Amygdala (tissue), 56 donors: ENCODE measurements at regions not wholly inside any gene's neighbourhood (a gene's known extent, or its start where the extent isn't known, plus 50 kb on each side); places are given as distances from the start of the nearest gene placed in this dataset.

Experiments used
- DNase-seq, 56 donors: peaks; one replicate each; lab custom pipeline; 2025; lab: John Stamatoyannopoulos, UW

- peak in 12 of 56 donors; percentile 16 to 73 (median 38) for DNase-seq
Observed at GRCh38 chr12:126741536-126742240, 1525.3 kb upstream of the TMEM132C start.

DNA sequence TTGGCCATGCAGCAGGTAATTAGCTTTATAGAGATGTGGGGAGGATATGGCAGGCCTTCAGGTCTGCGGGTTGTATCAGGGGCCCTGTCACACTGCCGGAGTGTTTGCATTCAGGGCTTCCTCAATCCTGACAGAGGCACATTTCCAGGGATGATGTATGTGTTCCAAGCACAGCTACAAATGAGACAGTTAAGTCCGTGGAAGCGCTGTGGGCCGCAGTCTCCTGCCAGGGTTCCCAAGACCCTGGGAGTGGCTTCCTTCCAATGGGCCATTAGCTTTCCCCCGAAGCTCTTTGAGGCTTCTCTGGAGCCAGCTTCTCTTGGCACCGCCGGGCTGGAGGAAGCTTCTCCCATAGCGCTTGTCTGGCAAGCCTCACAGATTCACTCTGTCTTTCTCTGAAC is 1524.7 kb upstream of the TMEM132C start:
- peak in 47 of 56 donors; percentile 4 to 82 (median 37) for DNase-seq

DNA sequence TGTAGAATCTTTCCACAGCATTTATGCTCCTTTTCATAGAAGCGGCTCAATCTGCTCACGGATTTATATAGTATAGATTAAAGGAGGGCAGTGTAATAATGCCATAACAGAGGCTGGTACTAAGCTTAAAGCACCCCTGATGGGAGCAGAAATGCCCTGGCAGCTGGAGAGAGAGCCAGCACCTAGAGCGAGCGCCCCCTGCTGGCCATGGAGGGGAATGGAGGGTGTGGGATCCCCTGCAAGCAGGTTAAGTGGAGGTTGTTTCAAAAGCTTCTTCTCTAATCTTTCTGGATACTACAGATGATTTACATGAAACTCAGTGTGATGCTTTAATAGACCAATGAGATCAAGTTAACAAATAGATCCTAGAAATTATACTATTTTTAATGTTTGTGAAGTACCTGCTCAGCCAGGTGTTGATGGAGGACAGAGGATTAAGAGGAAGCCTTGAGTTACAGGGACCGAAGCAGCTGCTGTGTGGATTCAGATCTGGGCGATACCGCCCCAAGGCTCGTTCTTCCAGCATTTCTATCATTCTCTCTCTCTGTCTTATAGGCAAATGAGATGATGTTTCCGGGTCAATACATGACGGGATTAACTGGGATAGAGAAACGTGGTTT is 1519.3 kb upstream of the TMEM132C start:
- DNase-seq, result peak in 27 of 56 donors; percentile 1 to 64 (median 11)

- DNase-seq, result no peak
Observed at GRCh38 chr12:126752021-126752420, 1514.9 kb upstream of the TMEM132C start.

- no peak for DNase-seq
Observed at GRCh38 chr12:126757326-126757725, 1509.6 kb upstream of the TMEM132C start.

- DNase-seq, result no peak
Observed at GRCh38 chr12:126760092-126760491, 1506.9 kb upstream of the TMEM132C start.

DNA sequence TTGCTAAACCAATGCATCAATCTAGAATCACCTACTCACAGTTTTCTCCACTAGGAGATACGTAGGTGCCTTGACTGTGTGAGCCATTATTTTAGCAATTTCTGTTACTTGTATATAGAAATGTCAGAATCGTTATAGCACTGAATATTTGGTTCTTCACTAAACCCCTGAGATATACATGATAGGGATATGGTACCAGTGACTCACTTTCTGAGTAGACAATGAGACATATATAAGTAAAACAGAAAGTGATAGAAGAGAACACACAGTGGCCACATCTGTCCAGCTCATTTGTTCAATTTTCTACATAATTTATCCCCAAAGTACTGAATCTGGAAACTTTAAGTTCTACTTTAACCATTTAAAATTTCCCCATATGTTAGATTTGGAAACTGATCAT is 1505.5 kb upstream of the TMEM132C start:
- DNase-seq, result no peak

GRCh38 chr12:126762150-126762549 is 1504.8 kb upstream of the TMEM132C start:
- DNase-seq, result no peak

GRCh38 chr12:126763359-126763758 is 1503.6 kb upstream of the TMEM132C start:
- no peak for DNase-seq

DNA sequence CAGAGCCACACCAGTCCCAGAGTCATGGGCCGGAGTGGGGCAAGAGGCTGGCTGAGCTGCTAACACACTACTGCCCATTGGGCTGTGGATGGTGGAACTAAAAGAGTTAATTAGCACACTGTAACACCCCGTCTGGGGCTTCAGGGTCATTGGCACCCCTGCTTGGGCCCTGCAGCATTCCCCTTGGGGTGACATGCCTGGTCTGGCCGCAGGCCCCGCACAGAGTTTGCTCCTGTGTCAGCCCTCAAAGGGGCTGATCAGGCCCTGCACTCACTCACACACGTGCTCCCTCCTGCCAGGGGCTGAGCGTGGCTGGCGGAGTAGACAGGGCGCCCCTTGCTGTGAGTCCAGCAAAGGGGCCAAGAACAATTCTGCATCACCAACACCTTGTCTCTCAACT is 1499.6 kb upstream of the TMEM132C start:
- DNase-seq, result no peak

DNA sequence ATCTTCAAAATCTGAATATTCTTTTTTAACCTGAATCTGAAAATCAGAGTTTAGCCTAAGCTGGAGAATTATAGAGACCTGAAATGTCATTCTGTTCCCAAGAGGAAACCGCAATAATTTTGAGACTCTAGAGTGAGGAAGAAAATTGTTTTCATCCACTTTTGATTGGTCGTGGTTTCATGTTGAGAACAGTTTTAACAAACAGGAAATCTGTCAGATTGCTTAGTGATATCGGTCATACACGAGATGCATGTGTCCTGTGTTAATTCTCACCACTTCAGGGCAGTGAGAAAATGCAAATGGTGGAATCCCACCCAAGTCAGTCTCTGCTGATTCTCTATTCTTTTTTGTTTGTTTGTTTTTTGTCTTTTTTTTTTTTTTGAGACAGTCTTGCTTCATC is 1498.5 kb upstream of the TMEM132C start:
- no peak for DNase-seq

DNA sequence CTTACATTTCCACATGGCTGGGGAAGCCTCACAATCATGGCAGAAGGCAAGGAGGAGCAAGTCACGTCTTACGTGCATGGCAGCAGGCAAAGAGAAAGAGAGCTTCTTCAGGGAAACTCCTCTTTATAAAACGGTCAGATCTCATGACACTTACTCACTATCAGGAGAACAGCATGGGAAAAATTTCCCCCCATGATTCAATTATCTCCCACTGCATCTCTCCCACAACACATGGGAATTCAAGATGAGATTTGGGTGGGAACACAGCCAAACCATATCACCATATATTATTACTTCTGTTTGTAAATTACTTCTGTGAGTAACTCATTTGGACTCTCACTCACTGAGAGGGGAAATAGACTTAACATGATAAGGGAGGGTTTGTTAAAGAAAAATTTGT is 1496.8 kb upstream of the TMEM132C start:
- DNase-seq, result no peak

DNA sequence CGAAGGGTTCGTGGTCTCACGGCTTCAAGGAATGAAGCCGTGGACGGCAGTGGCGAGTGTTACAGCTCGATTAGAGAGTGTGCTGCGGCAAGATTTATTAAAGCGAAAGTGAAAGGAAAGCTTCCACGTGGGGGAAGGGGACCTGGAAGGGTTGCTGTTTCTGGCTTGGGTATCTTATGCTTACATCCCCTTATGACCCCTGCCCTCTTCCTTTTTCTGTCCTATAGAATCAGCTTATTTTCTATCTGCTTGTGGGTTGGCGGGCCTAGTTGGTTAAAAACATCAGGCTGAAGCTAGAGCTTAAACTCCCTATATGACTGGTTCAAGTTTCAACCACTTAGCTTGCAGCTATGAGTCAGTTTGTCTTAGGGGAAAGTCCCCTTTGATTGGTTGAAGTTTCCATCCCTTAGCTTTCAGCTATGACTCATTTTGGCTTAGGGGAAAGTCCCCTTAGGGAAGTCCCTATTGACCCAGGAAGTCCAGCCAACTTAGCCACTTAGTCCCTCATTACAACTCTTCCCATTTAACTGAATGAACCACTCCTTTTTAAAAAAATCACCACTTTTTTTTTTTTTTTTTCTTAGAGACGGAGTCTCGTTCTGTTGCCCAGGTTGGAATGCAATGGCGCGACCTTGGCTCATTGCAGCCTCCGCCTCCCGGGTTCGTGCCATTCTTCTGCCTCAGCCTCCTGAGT is 1494.7 kb upstream of the TMEM132C start:
- DNase-seq, result no peak

GRCh38 chr12:126773012-126773411 is 1494.0 kb upstream of the TMEM132C start:
- no peak for DNase-seq

DNA sequence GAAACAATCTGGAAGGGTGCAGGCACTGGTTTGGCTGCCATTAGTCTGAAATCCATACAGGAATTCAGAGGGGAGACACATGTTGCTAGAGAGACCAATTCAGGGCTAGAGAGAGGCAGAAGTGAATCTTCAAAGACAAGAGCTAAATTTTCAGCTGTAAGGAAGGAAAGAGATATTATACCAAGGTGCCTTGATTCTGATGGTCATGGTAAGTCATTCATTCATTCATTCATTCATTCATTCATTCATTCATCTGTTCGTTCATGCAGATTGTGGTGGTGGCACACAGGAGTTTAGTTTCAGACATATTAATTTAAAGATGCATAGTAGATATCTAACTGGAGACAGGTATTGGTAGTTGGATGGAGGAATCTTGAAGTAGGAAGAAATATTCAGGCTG is 1493.5 kb upstream of the TMEM132C start:
- no peak for DNase-seq

DNA sequence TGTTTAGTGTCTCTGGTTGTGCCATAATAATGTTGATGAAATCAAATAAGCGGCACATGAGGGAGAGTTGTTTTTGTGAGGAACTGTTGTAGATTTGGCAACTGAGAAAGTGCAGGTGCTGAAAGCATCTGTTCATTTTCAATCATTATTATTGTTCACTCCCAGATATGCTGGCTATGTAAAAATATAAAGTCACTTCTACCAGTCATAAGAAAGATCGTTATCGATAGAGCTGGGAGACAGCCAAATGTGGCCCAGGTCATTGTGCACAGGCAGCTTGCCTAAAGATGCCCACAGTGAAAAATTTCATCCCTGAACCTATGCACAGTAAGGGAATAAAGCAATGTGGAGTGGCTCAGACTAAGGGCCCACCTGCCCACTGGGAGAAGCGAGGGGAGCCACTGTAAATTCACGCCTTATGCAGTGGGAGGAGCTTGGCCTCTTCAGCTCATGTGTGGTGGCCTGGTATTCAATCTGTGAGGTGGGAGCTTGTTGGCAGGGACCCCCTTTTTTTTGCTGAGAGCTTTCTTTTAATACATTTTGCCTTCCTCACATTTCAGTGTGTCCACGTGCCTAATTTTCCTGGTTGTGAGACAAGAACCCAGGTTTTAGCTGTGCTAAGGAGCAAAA is 1490.8 kb upstream of the TMEM132C start:
- no peak for DNase-seq

GRCh38 chr12:126780343-126780742 is 1486.6 kb upstream of the TMEM132C start:
- DNase-seq, result no peak

- no peak for DNase-seq
Observed at GRCh38 chr12:126781593-126781992, 1485.4 kb upstream of the TMEM132C start.

DNA sequence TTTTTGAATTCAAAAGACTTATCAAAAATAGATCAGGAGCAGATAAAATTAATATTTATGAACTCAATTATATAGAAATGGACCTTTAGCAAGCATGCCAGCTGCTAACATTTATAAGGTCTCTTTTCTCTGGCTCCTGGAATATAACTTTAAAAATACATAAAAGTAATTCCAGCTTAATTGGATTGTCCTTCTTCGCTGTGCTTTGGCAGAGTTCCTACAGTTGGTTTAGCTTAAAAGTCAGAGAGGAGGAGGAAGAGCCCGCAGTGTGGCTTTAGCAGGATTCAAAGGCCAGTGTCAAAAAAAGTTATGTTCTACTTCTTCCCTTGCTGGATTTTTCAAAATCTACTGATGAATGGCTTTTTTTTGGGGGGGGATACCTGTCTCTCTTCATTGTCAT is 1484.9 kb upstream of the TMEM132C start:
- DNase-seq, result no peak

- peak in 7 of 56 donors; percentile 1 to 33 (median 7) for DNase-seq
Observed at GRCh38 chr12:126784328-126784921, 1482.5 kb upstream of the TMEM132C start.

- DNase-seq, result no peak
Observed at GRCh38 chr12:126789963-126790362, 1477.0 kb upstream of the TMEM132C start.
